HEK293 (cell line): ENCODE measurements at regions not wholly inside any gene's neighbourhood (a gene's known extent, or its start where the extent isn't known, plus 50 kb on each side); places are given as distances from the start of the nearest gene placed in this dataset.

Experiments used
- CTCF ChIA-PET: fragments of 350-600 bp; formaldehyde crosslinking; extraction: SDS; loops from one replicate; lab custom pipeline; 2021; ENCODE audit warnings: antibody characterized with exemption; lab: Yijun Ruan, JAX
- POLR2A ChIA-PET: fragments of 300-600 bp; formaldehyde crosslinking; extraction: SDS; loops from one replicate; lab custom pipeline; 2020; ENCODE audit warnings: antibody characterized with exemption, inconsistent platforms; lab: Yijun Ruan, JAX
- H3K27ac ChIP-seq: fragments of 200-500 bp; sonication (Bioruptor generic); 2 replicates; pipeline ENCODE4 v1.5.1; 2014; ENCODE audit warnings: low read depth, low read length, control low read depth, inconsistent platforms; ENCODE audit errors: extremely low read depth
- H3K36me3 ChIP-seq, 2 experiments: fragments of 200-500 bp in 1 of 2; sonication (Bioruptor generic) in 1 of 2; 1 replicate in 1 of 2; 2 replicates in 1 of 2; pipeline ENCODE4 v1.5.1; 2014 to 2017; ENCODE audit warnings: inconsistent platforms in 2 of 2, low read length in 2 of 2; ENCODE audit not compliant: control insufficient read depth in 2 of 2, insufficient read depth in 1 of 2
- H3K4me1 ChIP-seq: fragments of 200-500 bp; sonication (Bioruptor generic); 2 replicates; pipeline ENCODE4 v1.5.1; 2014; ENCODE audit warnings: mild to moderate bottlenecking, low read length, inconsistent platforms; ENCODE audit not compliant: control insufficient read depth, insufficient read depth
- H3K4me3 ChIP-seq: 2 replicates; pipeline ENCODE4 v1.5.1; 2011; ENCODE audit warnings: low read depth, mild to moderate bottlenecking, control low read depth, low read length, moderate library complexity
- H3K9me3 ChIP-seq: fragments of 200-500 bp; sonication (Bioruptor generic); 2 replicates; pipeline ENCODE4 v1.5.1; 2014; ENCODE audit warnings: low read depth, low read length, inconsistent platforms; ENCODE audit not compliant: control insufficient read depth, insufficient read depth
- BCL11A ChIP-seq: fragments of 450-650 bp; formaldehyde crosslinking; IDR thresholded peaks from 2 replicates; pipeline ENCODE4 v1.5.1; 2016; ENCODE audit warnings: low read depth, missing biosample characterization, missing genetic modification characterization
- KLF10 ChIP-seq: fragments of 450-650 bp; IDR thresholded peaks from 2 replicates; pipeline ENCODE4 v1.5.1; 2018; ENCODE audit warnings: missing biosample characterization, mild to moderate bottlenecking, missing genetic modification characterization
- KLF8 ChIP-seq: fragments of 450-650 bp; formaldehyde crosslinking; IDR thresholded peaks from 2 replicates; pipeline ENCODE4 v1.5.1; 2016; ENCODE audit warnings: missing biosample characterization, missing genetic modification characterization
- ZBTB20 ChIP-seq: fragments of 450-650 bp; formaldehyde crosslinking; IDR thresholded peaks from 2 replicates; pipeline ENCODE4 v1.5.1; 2016; ENCODE audit warnings: missing biosample characterization, missing genetic modification characterization
- ZIC2 ChIP-seq: fragments of 450-650 bp; formaldehyde crosslinking; IDR thresholded peaks from 2 replicates; pipeline ENCODE4 v1.5.1; 2016; ENCODE audit warnings: missing biosample characterization, missing genetic modification characterization
- ZNF146 ChIP-seq: fragments of 450-650 bp; formaldehyde crosslinking; IDR thresholded peaks from 2 replicates; pipeline ENCODE4 v1.5.1; 2016; ENCODE audit warnings: missing biosample characterization, missing genetic modification characterization
- ZNF23 ChIP-seq: fragments of 450-650 bp; formaldehyde crosslinking; IDR thresholded peaks from 2 replicates; pipeline ENCODE4 v1.5.1; 2016; ENCODE audit warnings: missing biosample characterization, missing genetic modification characterization, borderline replicate concordance
- ZNF366 ChIP-seq: fragments of 450-650 bp; formaldehyde crosslinking; conservative IDR thresholded peaks from 2 replicates; pipeline ENCODE4 v1.5.1; 2016; ENCODE audit warnings: missing biosample characterization, missing genetic modification characterization
- ZNF600 ChIP-seq: fragments of 450-650 bp; formaldehyde crosslinking; IDR thresholded peaks from 2 replicates; pipeline ENCODE4 v1.5.1; 2016; ENCODE audit warnings: missing biosample characterization, missing genetic modification characterization
- ZNF610 ChIP-seq: fragments of 450-650 bp; formaldehyde crosslinking; IDR thresholded peaks from 2 replicates; pipeline ENCODE4 v1.5.1; 2016; ENCODE audit warnings: missing biosample characterization, missing genetic modification characterization, borderline replicate concordance
- ZNF658 ChIP-seq: fragments of 450-650 bp; formaldehyde crosslinking; IDR thresholded peaks from 2 replicates; pipeline ENCODE4; 2016; ENCODE audit warnings: missing biosample characterization, missing genetic modification characterization
- TF ChIP-seq, protein P1 (sequence below): fragments of 450-650 bp; formaldehyde crosslinking; IDR thresholded peaks from 2 replicates; pipeline ENCODE4 v1.5.1; 2016; ENCODE audit warnings: missing biosample characterization, missing genetic modification characterization
- TF ChIP-seq, protein P2 (sequence below): fragments of 450-650 bp; formaldehyde crosslinking; IDR thresholded peaks from 2 replicates; pipeline ENCODE4 v1.5.1; 2016; ENCODE audit warnings: missing biosample characterization, missing genetic modification characterization, borderline replicate concordance
- TF ChIP-seq, protein P3 (sequence below): fragments of 450-650 bp; formaldehyde crosslinking; IDR thresholded peaks from 2 replicates; pipeline ENCODE4 v1.5.1; 2017; ENCODE audit warnings: missing biosample characterization, missing genetic modification characterization
- TF ChIP-seq, protein P4 (sequence below): fragments of 450-650 bp; formaldehyde crosslinking; optimal IDR thresholded peaks from 2 replicates; pipeline ENCODE3; 2016; ENCODE audit warnings: missing biosample characterization, mild to moderate bottlenecking, missing genetic modification characterization
- TF ChIP-seq, protein P5 (sequence below): fragments of 450-650 bp; formaldehyde crosslinking; IDR thresholded peaks from 2 replicates; pipeline ENCODE4 v1.5.1; 2016; ENCODE audit warnings: missing biosample characterization, missing genetic modification characterization, borderline replicate concordance

DNA sequence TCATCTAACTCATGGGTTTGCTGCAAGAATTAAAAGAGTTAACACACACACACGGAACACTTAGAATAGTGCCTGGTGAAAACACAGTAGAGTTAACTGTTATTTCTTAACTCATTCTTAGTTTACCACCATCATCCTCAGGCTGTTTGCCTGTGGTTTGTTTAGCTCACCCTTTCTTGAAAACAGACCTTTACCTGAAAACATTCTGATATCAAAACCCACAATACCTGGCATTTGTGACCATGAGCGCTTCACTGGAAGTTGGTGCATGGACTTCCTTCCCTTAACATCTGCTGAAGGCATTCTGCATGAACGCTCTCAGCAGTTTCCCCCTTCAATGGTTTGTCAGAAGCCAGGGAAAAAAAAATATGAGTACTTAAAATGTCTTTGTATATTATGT lies 256.0 kb downstream of the ETS1 start:
- Histone ChIP-seq H3K4me3 (no peak overlapping the region), H3K9me3 (no peaks in the 10 kb centered on the region), H3K4me1 (no peaks in the 10 kb centered on the region), H3K27ac (no peak overlapping the region), H3K36me3 (no peaks in the 10 kb centered on the region)
- TF ChIP-seq ZNF146, result no peak
- ChIA-PET CTCF (interaction anchor here (0.6 to 0.7 kb wide), 2 partner anchors 34 to 133 kb away, joined by 3 read pairs; no protein-coding TSS in a partner anchor), POLR2A (no interaction called here)

- Histone ChIP-seq H3K4me1 (no peaks in the 10 kb centered on the region), H3K27ac (no peak overlapping the region), H3K36me3 (no peaks in the 10 kb centered on the region), H3K4me3 (no peak overlapping the region), H3K9me3 (no peaks in the 10 kb centered on the region)
- no peak for TF ChIP-seq ZNF658 (tag by site-specific recombination)
- TF ChIP-seq, protein P1, sequence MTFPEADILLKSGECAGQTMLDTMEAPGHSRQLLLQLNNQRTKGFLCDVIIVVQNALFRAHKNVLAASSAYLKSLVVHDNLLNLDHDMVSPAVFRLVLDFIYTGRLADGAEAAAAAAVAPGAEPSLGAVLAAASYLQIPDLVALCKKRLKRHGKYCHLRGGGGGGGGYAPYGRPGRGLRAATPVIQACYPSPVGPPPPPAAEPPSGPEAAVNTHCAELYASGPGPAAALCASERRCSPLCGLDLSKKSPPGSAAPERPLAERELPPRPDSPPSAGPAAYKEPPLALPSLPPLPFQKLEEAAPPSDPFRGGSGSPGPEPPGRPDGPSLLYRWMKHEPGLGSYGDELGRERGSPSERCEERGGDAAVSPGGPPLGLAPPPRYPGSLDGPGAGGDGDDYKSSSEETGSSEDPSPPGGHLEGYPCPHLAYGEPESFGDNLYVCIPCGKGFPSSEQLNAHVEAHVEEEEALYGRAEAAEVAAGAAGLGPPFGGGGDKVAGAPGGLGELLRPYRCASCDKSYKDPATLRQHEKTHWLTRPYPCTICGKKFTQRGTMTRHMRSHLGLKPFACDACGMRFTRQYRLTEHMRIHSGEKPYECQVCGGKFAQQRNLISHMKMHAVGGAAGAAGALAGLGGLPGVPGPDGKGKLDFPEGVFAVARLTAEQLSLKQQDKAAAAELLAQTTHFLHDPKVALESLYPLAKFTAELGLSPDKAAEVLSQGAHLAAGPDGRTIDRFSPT (tag by site-specific recombination), result no peak
- TF ChIP-seq KLF8, result no peak
- TF ChIP-seq, protein P2, sequence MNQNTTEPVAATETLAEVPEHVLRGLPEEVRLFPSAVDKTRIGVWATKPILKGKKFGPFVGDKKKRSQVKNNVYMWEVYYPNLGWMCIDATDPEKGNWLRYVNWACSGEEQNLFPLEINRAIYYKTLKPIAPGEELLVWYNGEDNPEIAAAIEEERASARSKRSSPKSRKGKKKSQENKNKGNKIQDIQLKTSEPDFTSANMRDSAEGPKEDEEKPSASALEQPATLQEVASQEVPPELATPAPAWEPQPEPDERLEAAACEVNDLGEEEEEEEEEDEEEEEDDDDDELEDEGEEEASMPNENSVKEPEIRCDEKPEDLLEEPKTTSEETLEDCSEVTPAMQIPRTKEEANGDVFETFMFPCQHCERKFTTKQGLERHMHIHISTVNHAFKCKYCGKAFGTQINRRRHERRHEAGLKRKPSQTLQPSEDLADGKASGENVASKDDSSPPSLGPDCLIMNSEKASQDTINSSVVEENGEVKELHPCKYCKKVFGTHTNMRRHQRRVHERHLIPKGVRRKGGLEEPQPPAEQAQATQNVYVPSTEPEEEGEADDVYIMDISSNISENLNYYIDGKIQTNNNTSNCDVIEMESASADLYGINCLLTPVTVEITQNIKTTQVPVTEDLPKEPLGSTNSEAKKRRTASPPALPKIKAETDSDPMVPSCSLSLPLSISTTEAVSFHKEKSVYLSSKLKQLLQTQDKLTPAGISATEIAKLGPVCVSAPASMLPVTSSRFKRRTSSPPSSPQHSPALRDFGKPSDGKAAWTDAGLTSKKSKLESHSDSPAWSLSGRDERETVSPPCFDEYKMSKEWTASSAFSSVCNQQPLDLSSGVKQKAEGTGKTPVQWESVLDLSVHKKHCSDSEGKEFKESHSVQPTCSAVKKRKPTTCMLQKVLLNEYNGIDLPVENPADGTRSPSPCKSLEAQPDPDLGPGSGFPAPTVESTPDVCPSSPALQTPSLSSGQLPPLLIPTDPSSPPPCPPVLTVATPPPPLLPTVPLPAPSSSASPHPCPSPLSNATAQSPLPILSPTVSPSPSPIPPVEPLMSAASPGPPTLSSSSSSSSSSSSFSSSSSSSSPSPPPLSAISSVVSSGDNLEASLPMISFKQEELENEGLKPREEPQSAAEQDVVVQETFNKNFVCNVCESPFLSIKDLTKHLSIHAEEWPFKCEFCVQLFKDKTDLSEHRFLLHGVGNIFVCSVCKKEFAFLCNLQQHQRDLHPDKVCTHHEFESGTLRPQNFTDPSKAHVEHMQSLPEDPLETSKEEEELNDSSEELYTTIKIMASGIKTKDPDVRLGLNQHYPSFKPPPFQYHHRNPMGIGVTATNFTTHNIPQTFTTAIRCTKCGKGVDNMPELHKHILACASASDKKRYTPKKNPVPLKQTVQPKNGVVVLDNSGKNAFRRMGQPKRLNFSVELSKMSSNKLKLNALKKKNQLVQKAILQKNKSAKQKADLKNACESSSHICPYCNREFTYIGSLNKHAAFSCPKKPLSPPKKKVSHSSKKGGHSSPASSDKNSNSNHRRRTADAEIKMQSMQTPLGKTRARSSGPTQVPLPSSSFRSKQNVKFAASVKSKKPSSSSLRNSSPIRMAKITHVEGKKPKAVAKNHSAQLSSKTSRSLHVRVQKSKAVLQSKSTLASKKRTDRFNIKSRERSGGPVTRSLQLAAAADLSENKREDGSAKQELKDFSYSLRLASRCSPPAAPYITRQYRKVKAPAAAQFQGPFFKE, result no peak
- TF ChIP-seq, protein P3, sequence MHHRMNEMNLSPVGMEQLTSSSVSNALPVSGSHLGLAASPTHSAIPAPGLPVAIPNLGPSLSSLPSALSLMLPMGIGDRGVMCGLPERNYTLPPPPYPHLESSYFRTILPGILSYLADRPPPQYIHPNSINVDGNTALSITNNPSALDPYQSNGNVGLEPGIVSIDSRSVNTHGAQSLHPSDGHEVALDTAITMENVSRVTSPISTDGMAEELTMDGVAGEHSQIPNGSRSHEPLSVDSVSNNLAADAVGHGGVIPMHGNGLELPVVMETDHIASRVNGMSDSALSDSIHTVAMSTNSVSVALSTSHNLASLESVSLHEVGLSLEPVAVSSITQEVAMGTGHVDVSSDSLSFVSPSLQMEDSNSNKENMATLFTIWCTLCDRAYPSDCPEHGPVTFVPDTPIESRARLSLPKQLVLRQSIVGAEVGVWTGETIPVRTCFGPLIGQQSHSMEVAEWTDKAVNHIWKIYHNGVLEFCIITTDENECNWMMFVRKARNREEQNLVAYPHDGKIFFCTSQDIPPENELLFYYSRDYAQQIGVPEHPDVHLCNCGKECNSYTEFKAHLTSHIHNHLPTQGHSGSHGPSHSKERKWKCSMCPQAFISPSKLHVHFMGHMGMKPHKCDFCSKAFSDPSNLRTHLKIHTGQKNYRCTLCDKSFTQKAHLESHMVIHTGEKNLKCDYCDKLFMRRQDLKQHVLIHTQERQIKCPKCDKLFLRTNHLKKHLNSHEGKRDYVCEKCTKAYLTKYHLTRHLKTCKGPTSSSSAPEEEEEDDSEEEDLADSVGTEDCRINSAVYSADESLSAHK (tag by site-specific recombination), result no peak
- TF ChIP-seq ZNF610 (tag by site-specific recombination), result no peak
- TF ChIP-seq ZNF366 (tag by site-specific recombination), result no peak
- CTCF ChIA-PET, result no interaction called here
- POLR2A ChIA-PET, result no interaction called here
Observed at GRCh38 chr11:128330203-128330602, 257.2 kb downstream of the ETS1 start.

- Histone ChIP-seq H3K27ac (no peak overlapping the region), H3K9me3 (no peaks in the 10 kb centered on the region), H3K4me3 (no peak overlapping the region), H3K4me1 (no peaks in the 10 kb centered on the region), H3K36me3 (no peaks in the 10 kb centered on the region)
- CTCF ChIA-PET, result no interaction called here
- POLR2A ChIA-PET, result no interaction called here
- TF ChIP-seq ZNF23 (tag by site-specific recombination) (no peak), BCL11A (no peak), ZNF600 (no peak), ZIC2 (tag by site-specific recombination) (no peak), ZBTB20 (tag by site-specific recombination) (no peak), KLF10 (tag by site-specific recombination) (no peak)
- TF ChIP-seq, protein P4, sequence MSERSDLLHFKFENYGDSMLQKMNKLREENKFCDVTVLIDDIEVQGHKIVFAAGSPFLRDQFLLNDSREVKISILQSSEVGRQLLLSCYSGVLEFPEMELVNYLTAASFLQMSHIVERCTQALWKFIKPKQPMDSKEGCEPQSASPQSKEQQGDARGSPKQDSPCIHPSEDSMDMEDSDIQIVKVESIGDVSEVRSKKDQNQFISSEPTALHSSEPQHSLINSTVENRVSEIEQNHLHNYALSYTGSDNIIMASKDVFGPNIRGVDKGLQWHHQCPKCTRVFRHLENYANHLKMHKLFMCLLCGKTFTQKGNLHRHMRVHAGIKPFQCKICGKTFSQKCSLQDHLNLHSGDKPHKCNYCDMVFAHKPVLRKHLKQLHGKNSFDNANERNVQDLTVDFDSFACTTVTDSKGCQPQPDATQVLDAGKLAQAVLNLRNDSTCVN (tag by site-specific recombination), result no peak
- TF ChIP-seq, protein P5, sequence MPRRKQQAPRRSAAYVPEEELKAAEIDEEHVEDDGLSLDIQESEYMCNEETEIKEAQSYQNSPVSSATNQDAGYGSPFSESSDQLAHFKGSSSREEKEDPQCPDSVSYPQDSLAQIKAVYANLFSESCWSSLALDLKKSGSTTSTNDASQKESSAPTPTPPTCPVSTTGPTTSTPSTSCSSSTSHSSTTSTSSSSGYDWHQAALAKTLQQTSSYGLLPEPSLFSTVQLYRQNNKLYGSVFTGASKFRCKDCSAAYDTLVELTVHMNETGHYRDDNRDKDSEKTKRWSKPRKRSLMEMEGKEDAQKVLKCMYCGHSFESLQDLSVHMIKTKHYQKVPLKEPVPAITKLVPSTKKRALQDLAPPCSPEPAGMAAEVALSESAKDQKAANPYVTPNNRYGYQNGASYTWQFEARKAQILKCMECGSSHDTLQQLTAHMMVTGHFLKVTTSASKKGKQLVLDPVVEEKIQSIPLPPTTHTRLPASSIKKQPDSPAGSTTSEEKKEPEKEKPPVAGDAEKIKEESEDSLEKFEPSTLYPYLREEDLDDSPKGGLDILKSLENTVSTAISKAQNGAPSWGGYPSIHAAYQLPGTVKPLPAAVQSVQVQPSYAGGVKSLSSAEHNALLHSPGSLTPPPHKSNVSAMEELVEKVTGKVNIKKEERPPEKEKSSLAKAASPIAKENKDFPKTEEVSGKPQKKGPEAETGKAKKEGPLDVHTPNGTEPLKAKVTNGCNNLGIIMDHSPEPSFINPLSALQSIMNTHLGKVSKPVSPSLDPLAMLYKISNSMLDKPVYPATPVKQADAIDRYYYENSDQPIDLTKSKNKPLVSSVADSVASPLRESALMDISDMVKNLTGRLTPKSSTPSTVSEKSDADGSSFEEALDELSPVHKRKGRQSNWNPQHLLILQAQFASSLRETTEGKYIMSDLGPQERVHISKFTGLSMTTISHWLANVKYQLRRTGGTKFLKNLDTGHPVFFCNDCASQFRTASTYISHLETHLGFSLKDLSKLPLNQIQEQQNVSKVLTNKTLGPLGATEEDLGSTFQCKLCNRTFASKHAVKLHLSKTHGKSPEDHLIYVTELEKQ (tag by site-specific recombination), result no peak
Observed at GRCh38 chr11:128328955-128329551, 258.3 kb downstream of the ETS1 start.
